8988T (cell line): ENCODE measurements at regions not wholly inside any gene's neighbourhood (a gene's known extent, or its start where the extent isn't known, plus 50 kb on each side); places are given as distances from the start of the nearest gene placed in this dataset.
"Not testable (repeated sequence)": the region's sequence is repeated elsewhere in the genome, so short reads cannot be mapped to it uniquely, and the experiment has no call there.

ENCODE experiments used
- DNase-seq: peaks from one replicate; pipeline ENCODE4 v3.0.0; 2011

GRCh38 chr17:27944546-27945332 is 51.6 kb upstream of the LYRM9 start:
- DNase-seq, result no peak

- no peak for DNase-seq
Measured at GRCh38 chr17:27945333-27945616, 52.1 kb upstream of the LYRM9 start.

- DNase-seq, result no peak
Measured at GRCh38 chr17:27945953-27946352, 52.8 kb upstream of the LYRM9 start.

GRCh38 chr17:27946513-27946912 is 53.3 kb upstream of the LYRM9 start:
- DNase-seq, result no peak

GRCh38 chr17:27947005-27947406 is 53.8 kb upstream of the LYRM9 start:
- DNase-seq, result no peak

- DNase-seq, result no peak
Measured at GRCh38 chr17:27949304-27949703, 56.1 kb upstream of the LYRM9 start.

GRCh38 chr17:27950225-27950624 is 57.1 kb upstream of the LYRM9 start:
- not testable (repeated sequence) for DNase-seq

- DNase-seq, result no peak
Measured at GRCh38 chr17:27950995-27951394, 57.8 kb upstream of the LYRM9 start.

- DNase-seq, result no peak
Measured at GRCh38 chr17:27951872-27952271, 58.7 kb upstream of the LYRM9 start.

GRCh38 chr17:27952366-27952765 is 59.2 kb upstream of the LYRM9 start:
- no peak for DNase-seq

GRCh38 chr17:27954548-27955495 is 61.7 kb upstream of the LYRM9 start:
- DNase-seq, result no peak

- DNase-seq, result no peak
Measured at GRCh38 chr17:27956601-27957445, 63.7 kb upstream of the LYRM9 start.

GRCh38 chr17:27957446-27957793 is 64.3 kb upstream of the LYRM9 start:
- not testable (repeated sequence) for DNase-seq

GRCh38 chr17:27958708-27959381 is 65.7 kb upstream of the LYRM9 start:
- DNase-seq, result no peak

- DNase-seq, result no peak
Measured at GRCh38 chr17:27959382-27959709, 66.2 kb upstream of the LYRM9 start.

GRCh38 chr17:27960183-27960849 is 67.2 kb upstream of the LYRM9 start:
- DNase-seq, result no peak

GRCh38 chr17:27962581-27962980 is 69.4 kb upstream of the LYRM9 start:
- DNase-seq, result not testable (repeated sequence)

- DNase-seq, result no peak
Measured at GRCh38 chr17:27965224-27965623, 72.1 kb upstream of the LYRM9 start.

- DNase-seq, result no peak
Measured at GRCh38 chr17:27968206-27968732, 74.2 kb upstream of the NLK start.

- no peak for DNase-seq
Measured at GRCh38 chr17:27970587-27970986, 71.9 kb upstream of the NLK start.

GRCh38 chr17:27973258-27974044 is 69.0 kb upstream of the NLK start:
- DNase-seq, result no peak
